Right lung (tissue), 2 donors: ENCODE measurements at regions not wholly inside any gene's neighbourhood (a gene's known extent, or its start where the extent isn't known, plus 50 kb on each side); places are given as distances from the start of the nearest gene placed in this dataset.
"Not testable (repeated sequence)": the region's sequence is repeated elsewhere in the genome, so short reads cannot be mapped to it uniquely, and the experiment has no call there.

Experiments used
- DNase-seq, 2 donors: peaks; one replicate each; pipeline ENCODE4 v3.0.0-alpha.2; 2013

DNA sequence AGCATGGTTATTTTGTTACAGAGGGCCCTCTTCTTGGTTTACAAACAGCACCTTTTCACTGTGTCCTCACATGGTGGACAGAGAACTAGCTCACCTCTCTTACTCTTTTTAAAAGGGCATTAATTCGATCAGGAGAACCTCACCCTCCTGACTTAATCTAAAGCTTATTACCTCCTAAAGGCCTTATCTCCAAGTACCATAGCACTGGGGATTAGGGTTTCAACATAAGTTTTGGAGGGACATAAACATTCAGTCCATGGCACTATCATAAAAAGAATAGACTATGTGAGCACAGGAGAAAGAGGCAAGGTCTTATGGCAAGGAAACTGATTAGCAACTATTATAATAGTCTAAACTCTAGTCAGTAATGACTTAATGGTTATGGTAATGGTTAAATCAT lies 736.2 kb upstream of the ADGRB3 start:
- no peak for DNase-seq

DNA sequence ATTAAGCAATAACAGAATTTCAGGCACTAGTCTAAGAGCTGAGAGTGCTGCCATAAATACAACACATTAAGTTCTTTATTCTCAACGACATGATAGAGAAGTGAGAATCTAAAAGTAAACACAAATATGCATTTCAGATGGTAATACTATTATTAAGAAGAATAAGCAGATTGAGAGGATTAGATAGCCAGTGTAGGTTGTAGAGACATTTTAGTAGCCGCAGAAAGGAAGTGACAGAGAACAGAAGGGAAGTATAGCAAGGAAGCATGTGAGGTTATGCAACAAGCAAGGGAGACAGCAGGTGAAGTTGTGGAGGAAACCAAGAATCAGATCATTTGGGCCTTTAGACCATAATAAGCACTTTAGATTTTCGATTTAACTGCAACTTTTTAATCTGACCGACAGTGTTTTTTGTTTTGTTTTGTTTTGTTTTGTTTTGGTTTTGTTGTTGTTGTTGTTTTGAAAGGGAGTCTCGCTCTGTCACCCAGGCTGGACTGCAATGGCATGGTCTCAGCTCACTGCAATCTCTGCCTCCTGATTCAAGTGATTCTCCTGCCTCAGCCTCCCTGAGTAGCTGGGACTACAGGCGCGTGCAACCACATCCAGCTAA lies 737.0 kb upstream of the ADGRB3 start:
- DNase-seq, result no peak

DNA sequence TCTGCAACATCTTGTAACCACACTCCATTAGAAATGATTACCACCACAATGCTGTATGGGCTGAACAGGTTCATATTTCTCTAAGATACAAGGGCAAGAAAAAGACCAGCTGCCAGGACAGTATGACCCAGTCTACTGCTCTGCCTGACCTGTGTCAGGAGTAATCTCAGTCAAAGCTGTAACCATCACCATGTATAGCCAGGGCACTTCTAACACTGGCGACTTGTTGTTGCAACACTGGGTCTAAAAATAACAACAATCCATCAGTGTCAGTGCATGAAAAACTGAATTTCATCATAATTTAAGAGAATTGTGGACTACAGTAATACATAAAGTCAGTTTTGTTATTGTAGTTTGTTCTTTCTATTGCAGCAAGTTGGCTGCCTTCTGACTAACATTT lies 738.6 kb upstream of the ADGRB3 start:
- no peak for DNase-seq

DNA sequence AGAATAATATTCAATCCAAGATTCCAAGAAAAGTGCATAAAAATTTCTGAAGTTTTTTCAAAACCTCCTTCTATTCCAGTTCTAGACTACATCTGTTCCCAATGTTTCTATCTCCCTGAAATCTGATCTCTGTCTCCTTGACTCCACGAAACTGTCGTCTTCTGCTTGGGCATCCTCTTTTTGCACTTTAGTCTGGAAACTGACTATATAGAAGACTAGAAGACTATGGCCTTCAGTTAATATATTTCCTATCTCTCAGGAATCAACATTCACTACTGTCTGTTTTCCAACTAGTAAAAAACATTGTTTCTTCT lies 745.4 kb upstream of the ADGRB3 start:
- DNase-seq, result no peak

DNA sequence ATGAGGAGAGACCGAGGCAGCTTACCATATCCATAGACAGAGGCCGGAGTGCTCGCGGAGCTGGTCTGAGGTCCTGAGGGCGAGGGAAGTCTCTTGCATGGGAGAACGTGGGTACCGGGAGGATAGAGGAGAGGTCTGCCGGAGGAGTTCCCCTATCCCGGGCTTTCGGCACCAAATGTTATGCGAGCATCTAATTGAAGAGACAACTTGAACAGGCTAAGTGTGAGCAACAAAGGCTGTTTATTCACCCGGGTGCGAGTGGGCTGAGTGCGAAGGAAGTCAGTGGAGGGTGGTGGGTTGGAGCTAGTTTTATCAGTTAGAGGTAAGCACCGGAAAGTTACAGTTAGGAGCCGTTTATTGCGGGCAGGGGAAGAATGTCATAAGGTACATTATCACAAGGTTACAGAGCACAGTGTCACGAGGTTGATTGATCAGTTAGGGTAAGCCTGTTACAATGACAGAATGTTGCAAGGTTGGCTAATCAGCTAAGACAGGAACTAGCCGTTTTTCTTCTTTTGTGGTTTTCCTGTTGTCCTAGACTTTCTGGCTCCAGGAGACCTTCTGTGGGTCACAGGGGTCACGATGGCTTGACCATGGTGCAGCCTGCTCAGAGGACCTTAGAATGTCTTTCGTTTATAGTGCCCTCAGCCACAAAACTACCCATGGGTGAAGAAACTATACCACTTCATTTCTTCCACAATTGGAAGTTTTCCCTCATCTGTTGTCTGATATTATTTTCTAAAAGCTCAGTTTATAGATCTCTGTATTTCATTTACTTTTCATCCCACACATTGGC lies 746.0 kb upstream of the ADGRB3 start:
- DNase-seq, result no peak

DNA sequence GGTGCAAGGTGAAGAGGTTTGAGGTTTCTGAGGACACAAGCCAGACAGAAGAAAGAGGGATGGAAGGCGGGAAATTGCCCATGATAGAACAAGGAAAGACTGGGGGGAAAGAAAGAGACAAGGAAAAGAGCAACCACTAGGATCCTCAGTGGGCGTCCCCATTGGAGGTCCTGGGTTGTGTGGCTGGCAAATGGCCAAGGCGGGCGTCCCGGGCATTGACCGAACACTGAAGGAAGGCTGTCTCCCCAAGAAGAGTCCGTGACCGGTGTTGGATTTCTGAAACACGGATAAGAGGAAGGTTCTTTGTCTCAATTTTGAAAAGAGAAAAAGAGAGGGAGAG lies 746.6 kb upstream of the ADGRB3 start:
- DNase-seq, result no peak

DNA sequence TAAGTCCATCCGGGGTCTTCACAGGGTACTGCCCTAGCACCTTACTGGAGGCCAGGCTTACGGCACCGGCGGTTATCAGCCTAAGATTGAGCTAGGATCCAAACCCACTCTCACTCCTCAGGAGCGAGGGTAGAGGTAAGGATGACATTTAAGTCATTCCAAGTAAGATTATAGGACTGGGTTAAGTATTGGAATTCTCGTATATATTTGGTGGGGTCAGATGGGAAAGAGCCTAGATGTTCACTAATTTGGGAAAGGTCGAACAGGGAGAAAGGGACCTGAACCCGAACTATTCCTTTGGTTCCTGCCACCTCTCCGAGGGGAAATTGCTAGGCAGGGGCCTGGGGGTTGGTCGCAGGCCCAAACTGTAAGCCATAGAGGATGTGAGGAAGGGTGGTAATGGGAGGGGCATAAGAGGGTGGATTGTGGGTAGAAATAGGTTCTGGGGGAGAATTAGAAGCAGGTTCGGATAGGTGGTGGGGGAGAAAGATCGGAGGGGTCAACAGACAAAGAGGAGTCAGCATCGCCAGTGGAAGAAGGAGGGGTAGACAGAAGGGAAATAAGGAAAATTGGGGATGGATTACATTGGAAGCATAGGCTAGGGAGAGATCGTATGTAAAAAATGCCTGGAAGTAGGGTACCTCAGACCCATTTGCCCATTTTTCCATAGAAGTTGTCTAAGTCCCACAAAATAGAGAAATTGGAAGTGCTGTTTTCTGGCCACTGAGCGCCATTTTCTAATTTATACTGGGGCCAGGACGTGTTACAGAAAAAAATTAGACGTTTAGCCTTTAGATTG lies 747.1 kb upstream of the ADGRB3 start:
- no peak for DNase-seq

DNA sequence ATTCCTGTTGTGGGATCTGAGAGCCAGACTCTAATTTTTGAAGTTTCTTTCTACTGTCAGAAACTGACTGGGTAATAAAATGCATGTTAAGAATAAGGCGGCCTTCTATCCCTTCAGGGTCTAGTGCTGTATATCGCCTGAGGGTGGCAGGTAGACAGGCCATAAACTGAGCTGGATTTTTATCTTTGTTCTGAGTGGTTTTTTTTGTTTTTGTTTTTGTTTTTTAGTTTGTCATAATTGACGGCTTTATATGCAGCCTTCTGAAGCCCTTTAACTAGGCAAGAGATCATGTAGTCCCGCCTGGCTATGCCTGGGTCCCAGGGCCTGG lies 747.7 kb upstream of the ADGRB3 start:
- DNase-seq, result no peak

DNA sequence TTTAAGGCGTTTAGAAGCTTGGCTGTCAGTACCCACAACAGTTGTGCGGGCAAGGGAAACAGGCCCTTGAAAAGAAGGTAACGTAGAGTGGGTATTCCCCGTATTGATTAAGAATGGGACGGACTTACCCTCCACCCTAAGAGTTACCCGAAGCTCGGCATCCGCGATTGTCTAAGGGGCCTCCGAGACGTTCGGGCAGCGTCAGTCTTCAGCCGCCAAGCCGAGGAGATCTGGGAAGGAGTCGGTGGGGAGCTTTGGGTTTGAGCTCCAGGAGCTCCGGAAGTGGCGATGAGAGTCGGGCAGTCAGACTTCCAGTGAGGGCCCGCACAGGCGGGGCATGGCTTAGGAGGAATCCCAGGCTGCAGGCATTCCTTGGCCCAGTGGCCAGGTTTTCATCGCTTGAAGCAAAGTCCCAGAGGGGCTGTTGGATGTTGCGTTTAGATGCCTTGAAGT lies 748.2 kb upstream of the ADGRB3 start:
- DNase-seq, result no peak

DNA sequence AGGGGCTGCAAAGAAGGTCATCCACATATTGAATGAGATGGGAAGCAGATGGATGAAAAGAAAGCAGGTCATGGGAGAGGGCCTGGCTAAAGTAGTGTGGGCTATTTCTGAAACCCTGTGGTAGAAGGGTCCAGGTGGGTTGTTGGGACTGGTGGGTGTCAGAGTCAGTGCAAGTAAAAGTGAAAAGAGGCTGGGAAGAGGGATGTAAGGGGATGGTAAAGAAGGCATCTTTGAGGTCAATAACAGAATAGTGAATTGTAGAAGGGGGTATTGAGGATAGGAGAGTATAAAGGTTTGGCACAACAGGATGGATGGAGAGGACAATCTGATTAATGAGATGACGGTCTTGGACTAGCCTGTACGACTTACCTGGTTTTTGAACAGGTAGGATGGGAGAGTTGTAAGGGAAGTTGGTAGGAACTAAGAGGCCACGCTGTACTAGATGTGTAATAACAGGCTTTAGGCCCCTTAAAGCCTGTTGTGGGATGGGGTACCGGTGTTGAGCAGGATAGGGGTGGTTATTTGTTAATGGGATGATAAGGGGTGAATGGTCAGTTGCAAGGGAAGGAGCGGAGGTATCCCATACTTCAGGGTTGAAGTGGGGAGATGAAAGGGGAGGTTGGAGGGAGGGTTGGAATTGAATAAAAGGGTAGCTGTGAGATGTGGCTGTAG lies 748.9 kb upstream of the ADGRB3 start:
- no peak for DNase-seq

DNA sequence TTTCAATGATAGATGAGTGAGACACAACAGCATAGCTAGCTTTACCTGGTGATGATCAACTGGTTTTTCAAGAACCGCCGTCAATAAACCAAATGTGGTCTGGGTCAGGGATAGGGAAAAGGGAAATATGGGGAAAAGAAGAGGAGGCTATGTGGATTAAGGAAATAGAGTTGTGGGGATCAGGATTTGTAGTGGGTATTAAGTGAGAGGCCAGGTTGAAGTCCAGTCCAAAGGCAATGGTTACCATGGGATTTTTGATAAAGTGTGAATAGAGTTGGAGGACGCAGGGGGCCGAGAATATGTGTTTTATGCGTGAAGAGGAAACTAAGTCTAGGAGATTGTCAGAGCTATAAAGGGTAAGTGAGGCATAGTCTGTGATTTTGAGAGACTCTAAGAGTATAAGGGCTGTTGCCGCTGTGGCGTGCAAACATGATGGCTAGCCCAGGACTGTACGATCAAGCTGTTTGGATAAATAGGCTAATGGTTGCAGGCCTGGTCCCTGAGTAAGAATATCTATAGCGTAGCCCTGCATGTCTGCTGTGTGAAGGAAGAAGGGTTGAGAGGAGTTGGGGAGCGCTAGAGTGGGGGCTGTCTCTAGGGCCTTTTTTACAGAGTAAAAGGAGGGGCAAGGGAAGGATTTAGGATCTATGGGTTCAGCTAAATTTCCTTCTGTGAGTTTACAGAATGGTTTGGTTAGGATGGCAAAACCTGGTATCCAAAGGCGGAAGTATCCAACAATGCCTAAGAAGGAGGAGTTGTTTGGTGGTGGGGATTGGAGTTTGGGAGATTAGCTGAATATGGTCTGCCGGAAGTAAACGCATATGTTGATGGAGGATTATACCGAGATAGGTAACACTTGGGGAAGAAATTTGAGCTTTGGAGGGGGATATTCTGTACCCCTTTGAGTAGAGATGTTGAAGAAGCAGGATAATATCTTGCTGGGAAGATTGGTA lies 749.7 kb upstream of the ADGRB3 start:
- DNase-seq, result no peak

DNA sequence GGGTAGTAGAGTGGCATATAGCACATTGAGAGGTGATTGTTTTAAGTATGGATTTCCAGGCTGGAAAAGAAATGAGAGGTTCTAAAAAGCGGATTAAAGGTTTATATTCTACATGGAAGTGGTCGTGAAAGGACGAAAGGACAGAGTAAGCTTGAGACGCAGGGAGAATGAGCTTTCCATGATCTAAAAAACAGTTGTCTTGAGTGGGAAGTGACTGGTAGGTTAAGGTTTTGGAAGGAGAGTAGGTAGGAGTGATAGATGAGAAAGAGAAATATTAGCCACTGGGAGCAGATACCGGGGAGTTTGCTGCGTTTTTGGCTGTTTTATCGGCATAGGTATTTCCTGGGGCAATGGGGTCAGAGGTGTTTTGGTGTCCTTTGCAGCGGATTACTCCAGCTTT lies 750.6 kb upstream of the ADGRB3 start:
- DNase-seq, result no peak

DNA sequence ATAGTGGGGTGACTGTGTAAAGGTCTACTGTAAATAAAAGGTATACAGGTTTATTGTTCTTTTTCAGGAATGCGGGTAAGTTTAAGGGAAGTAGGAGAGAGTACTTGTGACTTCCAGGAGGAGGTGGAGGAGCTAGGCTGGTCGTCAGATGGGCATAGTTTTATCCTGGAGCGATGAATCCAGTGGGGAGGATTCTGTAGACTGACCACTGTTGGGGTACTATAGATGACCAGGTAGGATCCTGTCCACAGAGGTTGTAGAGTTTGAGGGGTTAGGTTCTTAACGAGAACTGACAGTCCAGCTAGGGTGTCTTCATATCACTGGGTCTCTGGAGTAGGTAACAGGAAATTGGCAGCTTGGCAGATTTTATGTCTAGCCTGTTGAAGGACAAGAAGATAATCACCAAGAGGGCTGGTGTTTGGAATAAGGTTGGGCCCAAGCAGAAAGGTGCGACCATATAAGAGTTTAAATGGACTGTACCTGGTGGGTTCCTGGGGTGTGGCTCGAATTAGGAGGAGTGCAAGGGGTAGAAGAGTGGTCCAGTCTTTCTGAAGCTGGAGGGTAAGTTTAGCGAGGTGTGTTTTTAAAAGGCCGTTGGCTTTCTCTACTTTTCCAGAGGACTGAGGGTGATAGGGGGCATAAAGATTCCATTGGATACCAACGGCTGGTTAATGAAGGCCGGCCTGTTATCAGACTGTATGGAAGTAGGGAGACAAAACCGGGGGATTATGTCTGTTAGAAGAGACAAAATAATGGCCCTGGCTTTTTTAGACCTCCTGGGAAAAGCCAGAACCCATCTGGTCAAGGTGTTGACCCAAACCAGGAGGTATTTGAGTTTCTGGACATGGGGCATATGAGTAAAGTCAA lies 751.3 kb upstream of the ADGRB3 start:
- no peak for DNase-seq

DNA sequence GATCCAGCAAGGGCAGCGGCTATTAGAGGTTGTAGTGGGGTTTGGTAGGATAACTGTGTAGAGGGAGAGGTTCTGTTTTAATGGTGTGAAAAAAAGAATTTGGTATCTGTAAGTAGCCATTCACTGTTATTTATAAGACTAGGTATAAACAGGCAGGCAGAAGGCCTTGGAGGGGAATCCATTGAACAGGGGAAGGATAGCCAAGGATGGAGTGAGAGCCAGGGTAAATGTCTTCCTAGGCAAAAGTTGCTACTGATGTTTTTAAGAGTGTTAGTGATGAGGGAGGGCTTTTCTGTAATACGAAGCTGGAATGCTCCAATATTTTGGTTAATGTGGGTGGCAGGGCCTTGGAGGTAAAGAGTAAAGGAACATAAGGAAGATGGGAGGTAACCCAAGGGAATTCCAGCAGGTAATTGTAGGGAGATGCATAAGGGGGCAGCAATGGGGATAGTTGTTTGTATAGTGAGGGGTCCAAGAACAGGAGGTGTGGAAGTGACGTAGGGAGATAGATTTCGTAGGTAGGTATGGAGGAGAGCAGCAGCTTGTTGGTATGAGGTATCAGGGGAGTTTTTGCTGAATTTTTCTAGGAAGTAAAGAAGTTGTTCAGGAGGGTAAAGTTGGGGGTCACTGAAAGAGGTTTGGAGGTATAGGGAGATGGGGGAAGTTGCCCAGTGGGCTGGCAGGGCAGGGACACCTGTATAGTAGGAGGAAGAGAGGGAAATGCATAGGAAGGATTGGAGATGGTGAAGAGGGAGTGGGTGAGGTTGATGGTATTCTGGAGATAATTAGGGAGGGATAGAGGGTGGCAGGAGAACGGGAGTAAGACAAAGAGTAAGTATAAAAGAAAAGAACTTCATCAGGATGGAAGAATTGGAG lies 752.4 kb upstream of the ADGRB3 start:
- no peak for DNase-seq

DNA sequence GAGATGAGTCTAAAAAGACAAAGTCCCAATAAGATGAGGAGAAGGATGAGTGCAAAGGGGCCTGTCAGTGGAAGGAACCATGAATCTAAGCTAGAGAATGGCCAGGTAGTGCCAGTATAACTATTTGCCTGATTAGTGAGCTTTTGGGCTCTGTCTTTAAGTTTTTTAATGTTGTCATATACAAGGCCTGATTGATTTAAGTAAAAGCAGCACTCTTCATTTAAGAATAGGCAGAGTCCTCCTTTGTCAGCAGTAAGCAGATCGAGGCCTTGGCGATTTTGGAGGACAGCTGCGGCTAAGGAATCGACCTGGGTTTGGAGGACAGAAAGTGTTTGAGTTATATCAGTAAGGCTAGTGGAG lies 753.4 kb upstream of the ADGRB3 start:
- no peak for DNase-seq

DNA sequence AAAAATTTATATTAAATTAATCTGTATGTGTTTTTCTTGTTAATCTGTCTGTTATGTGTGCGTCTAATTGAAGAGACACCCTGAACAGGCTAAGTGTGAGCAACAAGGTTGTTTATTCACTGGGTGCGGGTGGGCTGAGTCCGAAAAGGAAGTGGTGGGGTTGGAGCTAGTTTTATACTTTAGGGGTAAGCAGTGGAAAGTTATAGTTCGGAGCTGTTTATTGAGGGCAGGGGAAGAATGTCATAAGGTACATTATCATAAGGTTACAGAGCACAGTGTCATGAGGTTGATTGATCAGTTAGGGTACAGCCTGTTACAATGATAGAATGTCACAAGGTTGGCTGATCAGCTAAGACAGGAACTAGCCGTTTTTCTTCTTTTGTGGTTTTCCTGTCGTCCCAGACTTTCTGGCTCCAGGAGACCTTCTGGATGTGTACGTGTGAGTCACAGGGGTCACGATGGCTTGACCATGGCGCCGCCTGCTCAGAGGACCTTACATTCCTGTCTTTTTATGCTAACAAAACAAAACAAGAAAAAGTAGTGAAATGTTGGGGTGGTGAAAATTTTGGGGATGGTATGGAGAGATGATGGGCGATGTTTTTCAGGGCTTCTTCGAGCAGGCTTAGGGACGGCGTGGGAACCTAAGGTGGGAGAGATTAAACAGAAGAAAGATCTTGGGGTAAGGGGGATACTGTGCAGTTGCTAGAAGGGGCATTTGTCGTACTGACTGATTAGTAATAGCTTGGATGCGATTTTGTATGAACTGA lies 754.0 kb upstream of the ADGRB3 start:
- no peak for DNase-seq

DNA sequence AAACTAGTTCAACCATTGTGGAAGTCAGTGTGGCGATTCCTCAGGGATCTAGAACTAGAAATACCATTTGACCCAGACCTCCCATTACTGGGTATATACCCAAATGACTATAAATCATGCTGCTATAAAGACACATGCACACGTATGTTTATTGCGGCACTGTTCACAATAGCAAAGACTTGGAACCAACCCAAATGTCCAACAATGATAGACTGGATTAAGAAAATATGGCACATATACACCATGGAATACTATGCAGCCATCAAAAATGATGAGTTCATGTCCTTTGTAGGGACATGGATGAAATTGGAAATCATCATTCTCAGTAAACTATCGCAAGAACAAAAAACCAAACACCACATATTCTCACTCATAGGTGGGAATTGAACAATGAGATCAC lies 754.7 kb upstream of the ADGRB3 start:
- not testable (repeated sequence) for DNase-seq

DNA sequence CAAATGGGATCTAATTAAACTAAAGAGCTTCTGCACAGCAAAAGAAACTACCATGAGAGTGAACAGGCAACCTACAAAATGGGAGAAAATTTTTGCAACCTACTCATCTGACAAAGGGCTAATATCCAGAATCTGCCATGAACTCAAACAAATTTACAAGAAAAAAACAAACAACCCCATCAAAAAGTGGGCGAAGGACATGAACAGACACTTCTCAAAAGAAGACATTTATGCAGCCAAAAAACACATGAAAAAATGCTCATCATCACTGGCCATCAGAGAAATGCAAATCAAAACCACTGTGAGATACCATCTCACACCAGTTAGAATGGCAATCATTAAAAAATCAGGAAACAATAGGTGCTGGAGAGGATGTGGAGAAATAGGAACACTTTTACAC lies 755.2 kb upstream of the ADGRB3 start:
- DNase-seq, result not testable (repeated sequence)
